ENCODE measurements at regions not wholly inside any gene's neighbourhood (a gene's known extent, or its start where the extent isn't known, plus 50 kb on each side); places are given as distances from the start of the nearest gene placed in this dataset.

DNA sequence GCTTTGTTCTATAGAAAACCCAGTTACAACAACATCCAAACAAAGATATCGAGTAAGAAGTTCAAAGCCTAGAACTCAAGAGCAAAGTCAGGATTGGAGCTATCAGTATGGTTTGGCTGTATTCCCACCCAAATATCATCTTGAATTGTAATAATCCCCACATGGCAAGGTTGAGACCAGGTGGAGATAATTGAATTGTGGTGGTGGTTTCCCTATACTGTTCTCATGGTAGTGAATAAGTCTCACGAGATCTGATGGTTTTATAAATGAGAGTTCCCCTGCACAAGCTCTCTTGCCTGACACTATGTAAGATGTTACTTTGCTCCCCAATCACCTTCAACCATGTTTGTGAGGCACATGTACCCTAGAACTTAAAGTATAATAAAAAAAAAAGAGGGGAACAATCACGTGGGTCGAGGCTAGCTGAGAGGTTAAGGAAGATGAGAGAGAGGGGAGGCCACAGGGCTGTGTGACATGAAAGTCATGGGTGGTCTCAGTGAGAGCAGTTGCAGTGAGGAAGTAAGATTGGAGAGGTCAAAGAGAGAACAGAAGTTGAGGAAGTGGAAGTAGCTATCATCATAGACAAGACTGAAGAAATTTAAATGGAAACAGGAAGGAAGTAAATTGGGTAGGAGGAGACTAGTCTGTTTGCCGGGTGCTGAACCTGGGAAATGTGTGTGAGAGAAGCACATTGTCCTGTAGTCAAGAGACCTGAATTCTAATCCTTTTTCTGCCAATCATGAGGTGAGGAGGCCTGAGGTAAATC is 80.1 kb upstream of the CD44 start:
- TF ChIP-seq, protein P1, sequence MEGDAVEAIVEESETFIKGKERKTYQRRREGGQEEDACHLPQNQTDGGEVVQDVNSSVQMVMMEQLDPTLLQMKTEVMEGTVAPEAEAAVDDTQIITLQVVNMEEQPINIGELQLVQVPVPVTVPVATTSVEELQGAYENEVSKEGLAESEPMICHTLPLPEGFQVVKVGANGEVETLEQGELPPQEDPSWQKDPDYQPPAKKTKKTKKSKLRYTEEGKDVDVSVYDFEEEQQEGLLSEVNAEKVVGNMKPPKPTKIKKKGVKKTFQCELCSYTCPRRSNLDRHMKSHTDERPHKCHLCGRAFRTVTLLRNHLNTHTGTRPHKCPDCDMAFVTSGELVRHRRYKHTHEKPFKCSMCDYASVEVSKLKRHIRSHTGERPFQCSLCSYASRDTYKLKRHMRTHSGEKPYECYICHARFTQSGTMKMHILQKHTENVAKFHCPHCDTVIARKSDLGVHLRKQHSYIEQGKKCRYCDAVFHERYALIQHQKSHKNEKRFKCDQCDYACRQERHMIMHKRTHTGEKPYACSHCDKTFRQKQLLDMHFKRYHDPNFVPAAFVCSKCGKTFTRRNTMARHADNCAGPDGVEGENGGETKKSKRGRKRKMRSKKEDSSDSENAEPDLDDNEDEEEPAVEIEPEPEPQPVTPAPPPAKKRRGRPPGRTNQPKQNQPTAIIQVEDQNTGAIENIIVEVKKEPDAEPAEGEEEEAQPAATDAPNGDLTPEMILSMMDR (IDR thresholded peaks at IDR 0.05), result no peak
- no peak for TF ChIP-seq POLR2A (IDR thresholded peaks at IDR 0.05)

Measured in Peyer's patch (tissue), 4 donors.